CD1c-positive myeloid dendritic cell (primary cell): ENCODE measurements at regions not wholly inside any gene's neighbourhood (a gene's known extent, or its start where the extent isn't known, plus 50 kb on each side); places are given as distances from the start of the nearest gene placed in this dataset.

Source experiments
- DNase-seq: peaks from one replicate; pipeline ENCODE4 v3.0.0-alpha.2; 2016; ENCODE audit errors: extremely low spot score

DNA sequence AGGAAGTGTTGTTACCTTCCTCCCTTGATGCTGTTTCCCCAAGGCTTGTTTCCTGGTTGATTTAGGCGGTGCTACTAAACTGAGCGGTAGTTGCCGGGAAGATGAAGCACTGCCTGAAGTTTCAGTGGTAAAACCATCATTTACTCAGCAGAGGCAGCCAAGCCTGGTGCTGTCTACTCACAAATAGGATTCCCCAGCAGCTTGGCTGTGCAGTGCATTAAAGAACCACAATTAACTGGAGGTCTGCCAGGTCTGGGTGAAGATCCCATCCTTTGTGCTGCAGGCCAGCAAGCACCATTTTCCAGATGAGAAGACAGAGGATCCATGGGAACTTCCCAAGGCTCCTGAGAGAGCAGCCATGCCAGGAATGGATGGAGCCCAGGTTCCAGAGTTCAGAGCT lies 231.9 kb upstream of the E2F8 start:
- DNase-seq, result no peak

DNA sequence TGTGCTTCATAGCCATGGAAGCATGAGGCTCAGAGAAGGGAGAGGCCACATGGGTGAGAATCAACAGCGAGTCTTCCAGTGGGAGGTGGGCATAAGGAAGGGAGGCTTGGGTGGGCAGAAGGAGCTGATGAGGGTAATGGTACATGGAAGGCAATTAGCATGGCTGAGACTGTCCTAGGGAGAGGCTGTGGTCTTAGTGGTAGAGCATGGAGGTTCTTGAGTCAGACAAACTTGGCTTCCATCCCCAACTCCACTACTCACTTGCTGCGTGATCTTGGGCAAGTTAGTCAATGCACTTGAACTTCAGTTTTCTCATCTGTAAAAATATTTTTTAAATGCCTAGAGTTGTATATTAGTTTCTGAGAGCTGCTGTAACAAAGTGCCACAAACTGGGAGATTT lies 227.2 kb upstream of the E2F8 start:
- no peak for DNase-seq

DNA sequence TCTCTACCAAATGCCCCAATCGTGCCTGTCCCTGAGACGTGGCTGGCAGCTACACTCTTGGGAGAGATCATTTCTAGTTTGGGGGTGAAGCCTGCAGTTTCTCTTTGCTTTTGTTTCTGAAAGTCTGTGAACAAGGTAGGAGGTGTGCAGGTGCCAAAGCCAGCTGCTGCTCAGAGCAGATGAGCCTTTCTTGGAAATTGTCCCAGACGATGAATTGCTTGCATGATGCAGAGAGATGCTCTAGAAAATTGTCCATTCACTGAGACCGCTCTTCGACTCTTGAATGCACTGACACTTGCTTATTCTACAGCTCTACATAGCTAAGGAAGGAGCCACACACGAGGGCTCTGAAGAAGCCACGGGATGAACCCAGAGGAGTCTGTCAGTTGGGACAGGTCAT lies 225.6 kb upstream of the E2F8 start:
- DNase-seq, result no peak

DNA sequence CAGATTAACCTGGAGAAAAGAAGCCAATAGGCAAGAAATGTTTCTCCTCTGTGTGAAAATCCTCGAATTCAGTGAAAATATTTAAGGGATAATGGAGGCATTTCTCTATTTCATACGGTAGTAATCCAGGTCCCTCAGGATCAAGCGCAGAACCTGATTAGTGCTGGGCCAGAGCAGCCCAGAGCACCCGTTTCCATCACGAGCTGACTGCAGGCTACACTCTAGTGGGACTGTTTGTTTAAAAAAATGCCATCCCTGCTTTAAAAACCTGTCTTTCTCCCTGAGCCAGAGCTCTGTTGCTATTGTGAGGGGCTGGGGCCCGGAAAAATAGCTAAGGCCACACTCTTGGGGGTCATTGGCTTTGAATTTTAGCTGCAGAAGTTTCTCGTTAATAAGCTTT lies 223.2 kb upstream of the E2F8 start:
- DNase-seq, result no peak

DNA sequence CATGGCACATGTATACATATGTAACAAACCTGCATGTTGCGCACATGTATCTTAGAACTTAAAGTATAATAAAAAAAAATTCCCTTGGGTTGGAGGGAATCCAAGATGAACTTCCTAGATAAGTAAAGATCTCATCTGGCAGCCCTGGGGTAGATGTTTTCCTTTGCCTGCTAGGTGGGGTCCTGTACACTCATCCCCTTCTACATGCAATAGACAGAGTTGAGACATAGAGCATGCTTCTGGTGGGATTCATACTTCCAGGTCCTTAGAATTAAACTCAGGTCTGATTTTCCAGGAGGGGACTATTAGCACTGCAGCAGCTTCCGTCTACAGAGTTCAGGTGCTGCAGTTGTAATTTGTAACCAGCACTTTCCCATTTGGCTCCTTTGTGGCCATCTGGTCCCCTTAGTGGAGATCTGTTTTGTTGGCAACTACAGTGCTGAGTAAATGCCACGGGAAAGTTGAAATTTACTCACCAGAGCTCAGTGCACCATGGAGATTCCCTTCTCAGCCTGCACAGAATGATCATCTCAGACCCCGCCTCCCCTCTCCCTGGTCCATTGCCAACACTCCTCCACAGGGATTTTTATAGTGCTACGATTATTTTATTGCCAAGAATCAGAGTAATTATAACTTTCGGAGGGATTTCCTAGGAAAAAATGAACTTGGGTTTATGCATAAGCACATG lies 220.1 kb upstream of the E2F8 start:
- DNase-seq, result no peak

DNA sequence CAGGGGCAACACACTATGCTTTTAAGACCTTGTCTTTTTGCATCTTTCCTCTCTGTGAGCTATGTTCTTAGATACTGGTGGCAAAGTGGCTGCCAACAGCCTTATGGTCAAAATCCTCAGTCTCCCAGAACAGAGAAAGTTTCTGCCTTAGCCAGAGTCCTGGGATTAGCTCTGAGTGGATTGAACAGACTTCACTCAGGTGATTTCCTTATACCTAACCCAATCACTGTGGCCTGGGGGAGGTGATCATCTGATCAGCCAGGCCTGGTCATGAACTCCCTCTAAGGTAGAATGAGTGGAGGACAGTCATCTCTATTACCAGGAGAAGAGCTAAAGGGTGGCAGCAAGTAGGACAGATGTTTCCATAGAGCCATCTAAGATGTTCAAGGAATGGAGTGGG lies 218.5 kb upstream of the E2F8 start:
- no peak for DNase-seq

DNA sequence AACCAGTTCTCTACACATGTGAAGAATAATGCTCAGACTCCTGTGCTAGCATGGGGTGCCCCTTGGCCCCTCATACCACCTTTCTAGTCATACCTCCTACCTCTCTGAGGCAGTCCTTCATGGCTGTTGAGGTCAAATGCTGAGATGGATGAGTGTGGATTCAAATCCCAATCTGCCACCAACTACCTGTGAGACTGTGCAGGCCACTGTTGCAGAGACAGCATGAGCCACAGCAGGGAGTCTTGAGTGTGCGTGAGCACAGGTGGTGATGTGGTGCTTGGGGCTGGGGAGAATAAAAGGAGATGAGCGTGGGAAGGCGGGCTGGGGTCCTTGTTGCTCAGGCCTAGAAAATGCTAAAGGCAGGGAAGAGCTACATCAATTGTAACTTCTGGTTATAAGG lies 218.0 kb upstream of the E2F8 start:
- no peak for DNase-seq

DNA sequence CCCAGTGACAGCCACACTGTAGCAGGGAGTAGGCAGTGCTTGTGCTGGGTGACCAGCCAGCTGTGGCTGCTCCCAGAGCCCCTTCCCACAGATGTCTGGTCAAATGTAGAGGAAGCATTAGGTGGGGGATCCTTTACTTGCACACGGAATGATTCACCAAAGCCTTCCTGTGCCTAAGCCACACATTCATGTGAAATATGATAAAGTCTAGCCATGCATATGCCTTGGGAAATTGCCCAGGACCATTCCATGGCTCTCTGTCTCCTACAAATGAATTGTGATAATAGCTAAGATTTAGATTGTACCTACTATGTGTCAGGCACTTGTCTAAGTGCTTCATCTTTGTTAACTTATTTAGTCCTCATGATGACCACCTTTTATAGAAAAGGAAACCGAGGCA lies 217.5 kb upstream of the E2F8 start:
- no peak for DNase-seq

DNA sequence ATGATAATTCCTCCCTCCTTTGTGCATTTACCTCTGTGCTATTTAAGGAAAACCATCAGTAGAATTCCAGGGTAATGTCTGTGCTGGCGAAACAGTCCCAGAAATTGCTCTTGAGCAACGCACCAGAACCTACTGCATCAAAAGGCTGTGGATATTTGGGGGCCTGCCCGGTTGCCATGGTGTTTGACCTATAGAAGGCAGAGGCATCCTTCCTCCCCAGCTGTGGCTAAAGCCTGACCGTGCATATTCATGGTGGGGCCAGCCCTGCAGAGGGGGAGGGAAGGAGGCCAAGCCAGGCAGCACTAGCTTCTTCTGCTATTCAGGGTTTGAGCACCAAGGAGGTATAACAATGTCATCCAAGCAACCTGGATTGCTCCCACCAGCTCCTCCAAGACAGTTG lies 215.0 kb upstream of the E2F8 start:
- DNase-seq, result no peak

DNA sequence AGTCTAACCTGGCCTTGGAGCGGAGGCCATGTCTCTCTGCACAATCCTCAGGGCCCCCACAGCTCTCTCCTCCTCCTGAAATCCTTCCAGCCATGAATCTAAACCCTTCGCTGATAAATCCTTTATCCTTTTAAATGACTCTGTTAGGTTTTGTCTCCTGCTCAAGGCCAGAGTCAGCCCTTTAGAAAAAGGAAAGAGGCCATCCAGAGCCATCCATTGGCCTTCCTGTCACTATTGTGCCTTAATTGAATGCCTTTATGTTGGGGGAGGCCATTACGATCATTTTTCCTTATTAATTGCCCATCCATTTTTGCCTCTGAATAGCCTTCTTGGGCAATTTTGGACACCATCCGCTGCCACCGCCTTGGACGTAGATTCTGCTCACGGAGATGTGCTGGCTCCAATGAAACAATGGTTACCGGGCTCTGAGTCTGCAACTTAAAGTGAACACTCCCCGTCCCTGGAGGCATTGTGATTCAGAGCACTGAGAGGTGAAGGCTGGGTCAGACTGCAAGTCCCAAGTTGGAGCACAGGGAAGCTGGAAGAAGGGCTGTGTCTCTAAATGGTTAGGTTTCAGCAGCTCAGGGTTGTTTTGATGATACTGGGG lies 213.0 kb upstream of the E2F8 start:
- DNase-seq, result no peak

DNA sequence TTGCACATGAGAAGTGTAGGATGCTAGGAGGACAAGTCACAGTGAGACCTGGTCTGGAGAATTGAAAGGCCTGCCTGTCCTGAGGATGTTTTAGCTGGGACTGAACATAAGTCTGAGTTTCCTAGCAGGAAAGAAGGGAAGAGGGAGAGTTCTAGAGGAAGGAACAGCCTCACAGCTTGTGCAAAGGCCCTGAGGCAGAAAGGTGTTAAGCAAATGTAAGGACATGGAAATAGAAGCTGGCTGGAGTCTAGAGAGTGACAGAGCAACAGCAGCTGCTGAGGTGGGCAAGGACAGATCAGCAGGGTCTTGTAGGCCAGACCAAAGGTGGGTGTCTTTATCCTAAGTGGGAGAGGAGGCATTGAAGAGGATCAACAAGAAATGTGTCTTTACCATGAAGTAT lies 210.9 kb upstream of the E2F8 start:
- no peak for DNase-seq

DNA sequence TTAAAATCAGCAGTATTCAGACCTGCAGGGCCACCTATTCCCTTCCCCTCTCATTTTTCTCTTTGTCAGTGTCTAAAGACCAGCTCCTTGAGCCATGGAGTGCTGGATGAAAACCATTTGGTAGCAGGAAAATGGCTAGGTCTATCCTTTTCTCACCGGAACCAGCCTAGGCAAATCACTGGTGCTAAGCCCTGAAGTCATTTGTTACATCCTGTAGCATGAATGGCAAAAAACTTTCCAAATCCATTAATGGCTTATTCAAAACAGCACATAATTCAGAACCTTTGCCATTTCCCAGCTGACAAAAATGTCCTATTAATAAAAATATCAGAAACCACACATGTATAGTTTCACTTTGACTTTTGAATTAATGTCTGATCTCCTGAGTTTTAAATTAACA lies 209.5 kb upstream of the E2F8 start:
- no peak for DNase-seq

DNA sequence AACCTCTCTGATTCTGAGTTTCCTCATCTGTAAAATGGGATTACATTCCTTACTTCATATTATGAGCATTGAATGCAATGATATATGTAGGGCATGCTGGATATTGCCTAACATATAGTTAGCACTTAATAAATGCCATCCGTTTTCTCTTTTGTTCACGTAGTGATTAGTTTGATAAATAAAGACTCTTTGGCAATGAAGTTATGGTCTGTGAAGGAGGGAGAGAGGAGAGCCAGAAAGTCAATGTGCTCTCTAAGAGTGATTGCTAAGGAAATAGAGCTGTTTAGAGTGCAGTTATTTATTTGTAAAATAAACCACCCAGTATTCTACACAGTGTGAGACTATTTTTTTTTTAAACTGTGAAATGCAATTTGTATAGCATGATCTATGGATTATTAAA lies 207.9 kb upstream of the E2F8 start:
- no peak for DNase-seq

DNA sequence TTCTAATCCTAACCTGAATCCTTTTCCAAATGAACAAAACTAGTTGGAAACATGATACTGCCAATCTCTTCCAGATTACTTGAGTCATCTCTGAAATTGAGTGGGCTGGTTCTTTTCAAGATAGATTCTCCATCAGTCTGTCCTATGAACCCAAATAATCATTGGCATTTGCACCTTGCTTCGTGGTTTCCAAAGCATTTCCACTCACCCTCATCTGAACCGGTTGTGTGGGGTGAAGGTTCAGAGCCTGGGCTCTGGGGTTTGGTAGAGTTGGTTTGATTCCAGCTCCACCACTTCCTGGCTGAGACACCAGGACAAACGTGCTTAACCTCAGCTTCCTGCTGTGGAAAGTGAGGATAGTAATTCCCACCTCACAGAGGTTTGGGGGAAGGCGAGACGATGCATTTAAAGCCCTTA lies 206.4 kb upstream of the E2F8 start:
- no peak for DNase-seq

DNA sequence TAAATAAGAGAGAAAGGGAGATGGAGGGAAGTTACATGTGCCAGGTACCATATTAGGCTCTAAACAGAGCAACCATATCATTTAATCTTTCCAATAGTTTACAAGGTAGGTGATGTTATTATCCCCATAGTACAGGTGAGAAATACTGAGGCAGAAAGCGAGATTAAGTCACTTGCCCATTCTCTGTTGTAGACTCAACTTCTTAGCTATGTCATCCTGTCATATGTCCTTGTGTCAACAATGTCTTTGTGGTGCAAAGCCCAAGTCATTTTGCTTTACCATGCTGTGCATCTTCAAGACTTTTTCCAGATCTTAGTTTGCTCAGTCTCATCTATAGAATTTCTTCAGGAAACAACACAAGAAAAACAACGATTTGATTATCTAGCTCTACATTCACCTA lies 205.0 kb upstream of the E2F8 start:
- no peak for DNase-seq

DNA sequence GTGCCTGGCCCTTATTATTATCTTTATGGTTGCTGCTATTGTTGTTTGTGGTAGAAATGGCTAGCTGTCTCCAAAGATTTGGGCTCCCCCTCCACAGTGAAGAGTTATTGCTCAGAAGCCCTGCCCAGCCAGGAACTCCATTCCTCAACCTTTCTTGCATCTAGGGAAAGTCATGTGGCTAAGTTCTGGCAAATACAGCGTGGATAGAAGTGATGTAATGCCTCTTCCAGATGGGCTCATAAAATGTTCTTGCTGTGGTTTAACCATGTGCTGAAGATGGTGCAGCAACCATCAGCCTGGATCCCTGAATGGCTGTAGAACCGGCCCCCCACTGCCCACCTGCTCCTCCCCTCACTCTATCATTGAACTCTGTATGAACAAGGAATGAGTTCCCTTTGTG lies 203.5 kb upstream of the E2F8 start:
- no peak for DNase-seq

DNA sequence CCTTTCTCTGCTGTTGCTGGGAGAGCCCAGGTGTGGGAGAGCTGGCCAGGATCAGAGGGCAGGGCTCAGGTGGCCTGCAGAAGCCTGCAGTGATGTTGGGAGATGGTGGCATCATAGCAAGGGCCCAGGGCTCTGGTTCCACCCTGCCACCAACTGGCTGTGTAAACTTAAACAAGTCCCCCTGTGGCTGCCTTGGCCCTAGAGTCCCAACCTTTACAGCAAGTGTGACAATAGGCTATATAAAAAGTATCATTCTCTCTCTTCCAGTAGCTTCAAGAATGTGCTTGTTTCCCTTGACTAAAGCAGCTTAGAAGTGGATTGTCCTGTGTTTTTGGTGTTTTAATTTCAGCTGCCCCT lies 201.8 kb upstream of the E2F8 start:
- DNase-seq, result no peak

DNA sequence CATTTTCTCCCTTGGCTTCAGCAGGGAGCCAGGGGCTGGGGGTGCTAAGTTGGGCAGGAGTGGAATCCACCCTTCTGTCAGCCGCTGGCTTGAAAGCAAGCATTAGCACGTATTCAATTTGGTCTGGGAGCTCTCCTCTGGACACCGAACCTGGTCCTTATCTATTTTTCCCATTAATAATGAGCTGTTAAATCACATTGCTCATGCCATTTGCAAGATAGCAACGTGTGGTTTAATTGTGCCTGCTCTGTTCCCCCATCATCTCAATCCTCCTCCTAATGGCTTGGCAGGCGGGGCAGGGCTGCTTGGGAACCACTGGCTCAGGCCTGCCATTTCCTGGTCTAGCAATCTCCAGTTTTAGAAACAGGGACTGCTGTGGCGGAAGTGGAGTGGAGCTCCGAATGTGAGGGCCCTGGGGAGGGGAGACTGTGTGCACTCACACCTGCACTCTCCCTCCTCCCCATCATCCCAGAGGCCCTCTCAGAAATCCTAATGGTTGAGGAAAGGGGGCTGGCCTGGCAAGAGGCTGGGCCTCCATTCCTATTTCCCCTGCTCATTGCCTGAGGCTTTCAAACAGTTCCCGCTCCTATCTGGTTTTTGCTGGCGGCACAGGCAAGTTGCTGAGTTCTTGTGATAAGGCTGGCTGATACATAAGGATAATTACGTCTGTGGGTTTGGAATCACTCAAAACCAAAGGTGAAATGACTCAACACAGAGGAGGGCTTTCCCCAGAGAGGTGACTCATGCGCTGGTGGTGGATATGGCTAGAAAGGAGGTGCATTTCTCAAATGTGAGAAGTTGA lies 201.2 kb upstream of the E2F8 start:
- DNase-seq, result no peak

DNA sequence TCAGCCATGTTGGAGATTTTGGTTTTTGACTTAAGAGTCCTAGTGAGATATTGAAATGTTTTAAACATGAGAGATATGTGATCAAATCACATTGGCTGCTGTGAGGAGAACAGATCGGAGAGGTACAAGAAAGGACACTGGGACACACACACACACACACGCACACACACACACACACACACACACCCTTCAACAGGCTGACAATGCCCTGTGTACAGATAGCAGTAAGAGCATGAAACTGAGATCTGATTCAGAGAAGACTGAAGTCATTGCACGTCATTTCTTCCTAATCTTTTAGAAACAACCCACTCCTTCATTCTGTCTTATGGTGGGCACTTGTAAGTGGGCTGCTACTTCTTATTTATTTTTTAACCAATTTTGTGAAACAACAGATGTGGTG lies 200.5 kb upstream of the E2F8 start:
- DNase-seq, result no peak

DNA sequence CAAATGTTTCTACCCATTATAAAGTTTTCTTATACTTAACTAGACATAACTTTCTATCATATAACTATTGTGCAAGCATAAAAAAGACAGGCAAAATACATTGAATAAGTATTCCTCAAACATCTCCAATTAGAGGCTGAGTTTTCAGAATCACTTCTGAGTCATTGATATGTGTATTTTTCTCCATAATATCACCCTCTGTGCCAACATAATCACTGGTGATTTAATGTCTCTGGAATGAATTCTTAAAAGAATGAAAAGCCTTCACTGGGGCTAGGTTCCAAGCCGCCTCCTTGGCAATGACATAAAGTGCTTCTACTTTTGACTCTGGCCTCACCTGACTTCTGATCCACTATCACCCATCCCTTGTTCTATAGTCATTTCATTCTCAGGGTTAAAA lies 197.0 kb upstream of the E2F8 start:
- no peak for DNase-seq

DNA sequence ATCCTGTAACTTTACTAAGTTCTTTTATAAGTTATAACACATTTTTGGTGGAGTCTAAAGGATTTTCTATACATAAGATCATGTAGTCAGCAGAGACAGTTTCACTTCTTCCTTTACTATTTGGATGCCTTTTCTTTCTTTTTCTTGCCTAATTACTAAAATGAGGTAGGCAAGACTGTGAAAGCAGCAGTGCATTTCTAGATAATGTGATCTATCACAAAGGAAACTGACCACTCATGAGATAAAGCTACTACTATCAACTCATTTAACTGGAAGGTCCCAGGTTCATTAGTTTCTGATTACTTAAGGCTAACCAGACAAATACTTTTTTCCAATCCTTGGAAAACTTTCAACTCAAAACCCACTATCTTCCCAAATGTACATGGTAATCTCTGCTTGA lies 196.2 kb upstream of the E2F8 start:
- DNase-seq, result no peak

DNA sequence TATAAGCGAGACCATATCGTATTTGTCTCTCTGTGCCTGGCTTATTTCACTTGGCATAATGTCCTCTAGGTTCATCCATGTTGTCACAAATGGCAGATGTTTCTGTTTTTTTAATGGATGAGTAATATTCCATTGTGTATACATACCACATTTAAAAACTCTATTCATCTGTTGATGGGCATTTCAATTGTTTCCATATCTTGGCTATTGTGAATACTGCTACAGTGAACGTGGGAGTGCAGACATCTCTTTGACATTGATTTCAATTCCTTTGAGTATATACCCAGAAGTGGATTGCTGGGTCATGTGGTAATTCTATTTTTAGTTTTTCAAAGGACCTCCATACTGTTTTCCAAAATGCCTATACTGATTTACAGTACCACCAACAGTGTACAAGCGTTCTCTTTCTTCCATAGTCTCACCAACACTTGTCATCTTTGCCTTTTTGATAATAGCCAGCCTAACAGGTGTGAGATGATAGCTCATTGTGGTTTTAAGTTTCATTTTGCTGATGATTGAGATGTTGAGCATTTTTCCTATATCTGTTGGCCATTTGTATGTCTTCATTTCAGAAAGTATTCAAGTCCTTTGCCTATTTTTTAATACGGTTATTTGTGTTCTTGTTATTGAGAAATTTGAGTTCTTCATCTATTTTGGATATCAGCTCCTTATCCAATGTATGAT lies 194.7 kb upstream of the E2F8 start:
- DNase-seq, result no peak

DNA sequence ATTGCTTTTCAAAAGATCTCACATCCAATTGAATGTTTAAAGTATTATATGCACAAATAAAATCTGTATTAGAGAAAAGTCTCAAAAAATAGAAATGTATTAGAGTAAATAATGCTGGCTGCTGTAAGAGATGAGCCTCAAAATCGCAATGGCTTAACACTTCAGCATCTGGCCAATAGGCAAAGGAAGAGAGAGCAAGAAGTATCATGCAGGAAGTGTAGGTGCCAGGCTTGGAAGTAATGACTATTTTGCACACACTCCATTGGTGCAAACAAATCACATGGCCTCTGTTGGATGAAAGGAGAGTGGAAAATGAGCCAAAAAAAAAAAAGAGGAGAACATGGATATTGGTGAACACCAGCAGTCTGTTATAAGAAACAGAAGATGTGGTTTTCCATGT lies 193.0 kb upstream of the E2F8 start:
- DNase-seq, result no peak
